Activated B cell treated with CpG ODN at 0.5 μM for 24 hours (primary cell): ENCODE measurements at regions not wholly inside any gene's neighbourhood (a gene's known extent, or its start where the extent isn't known, plus 50 kb on each side); places are given as distances from the start of the nearest gene placed in this dataset.

Experiments
- ATAC-seq: fragments of 200-7000 bp; cut with Tn5 transposase; one replicate; pipeline ENCODE4 v1.10.0; 2021; ENCODE audit warnings: low read depth, mild to moderate bottlenecking, moderate library complexity
- CTCF ChIA-PET: fragments of 350-600 bp; sonication (Branson Sonifier 250); formaldehyde crosslinking; loops from one replicate; lab custom pipeline; 2021; ENCODE audit warnings: antibody characterized with exemption; lab: Charles Lee
- POLR2A ChIA-PET: fragments of 350-600 bp; sonication (Branson Sonifier 250); formaldehyde crosslinking; loops from one replicate; lab custom pipeline; 2021; ENCODE audit warnings: antibody characterized with exemption; lab: Charles Lee
- DNase-seq: peaks from one replicate; pipeline ENCODE4 v3.0.0; 2022
- H3K27ac Mint-ChIP-seq: one replicate; pipeline ENCODE4 v1.8.0; 2020; ENCODE audit warnings: mixed read lengths
- H3K27me3 Mint-ChIP-seq: one replicate; pipeline ENCODE4 v1.8.0; 2021; ENCODE audit warnings: mixed read lengths
- H3K36me3 Mint-ChIP-seq: one replicate; pipeline ENCODE4 v1.8.0; 2021; ENCODE audit warnings: low read depth, mixed read lengths
- H3K4me1 Mint-ChIP-seq: one replicate; pipeline ENCODE4 v1.8.0; 2021; ENCODE audit warnings: mixed read lengths
- H3K4me3 Mint-ChIP-seq: one replicate; pipeline ENCODE4 v1.8.0; 2020; ENCODE audit warnings: mild to moderate bottlenecking, mixed read lengths
- H3K9me3 Mint-ChIP-seq: one replicate; pipeline ENCODE4 v1.8.0; 2020; ENCODE audit warnings: mixed read lengths
- intact Hi-C: fragments of 100-400 bp; cut with micrococcal nuclease; formaldehyde crosslinking; loops from one replicate; pipeline ENCODE4 v1.15.1; 2024
- TF ChIP-seq, protein P1 (sequence below): fragments of 200-600 bp; IDR thresholded peaks from one replicate; pipeline ENCODE4 v1.8.0; 2022; ENCODE audit warnings: antibody characterized with exemption, mild to moderate bottlenecking

DNA sequence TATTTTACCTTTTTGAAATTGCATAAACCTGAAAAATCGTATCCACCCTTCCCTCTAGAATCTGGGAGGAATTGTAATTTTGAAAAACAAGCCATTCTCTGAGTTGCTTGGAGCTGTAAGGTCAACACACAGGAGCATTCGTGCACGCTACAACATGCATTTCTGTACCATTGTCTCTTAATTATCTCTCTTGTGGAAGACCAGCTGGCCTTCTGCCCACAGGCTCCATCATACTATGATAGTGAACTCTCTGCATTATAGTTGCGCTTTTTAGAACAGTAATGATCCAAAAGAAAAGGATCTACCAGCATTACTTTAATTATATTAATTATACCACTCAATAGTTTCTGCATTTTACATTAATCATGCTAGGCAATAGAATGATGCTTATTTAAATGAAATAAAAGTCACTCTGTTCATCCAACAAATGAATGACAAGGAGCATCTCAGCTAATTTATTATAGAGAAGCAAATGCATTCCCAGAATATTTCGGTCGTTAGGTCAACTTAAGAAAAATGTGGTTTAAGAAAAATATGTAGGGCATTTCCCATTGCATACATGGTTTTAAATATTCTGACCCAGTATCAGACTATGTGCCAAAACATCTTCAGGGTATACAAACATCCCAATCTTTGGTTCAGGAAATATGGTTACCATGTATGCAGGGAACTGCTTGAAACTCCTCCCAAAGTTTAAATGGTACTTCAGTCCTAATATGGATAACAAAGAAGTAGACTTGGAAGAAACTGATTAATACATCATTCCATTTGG is 263.5 kb downstream of the TFAP2A start:
- DNase-seq = no peak
- TF ChIP-seq, protein P1, sequence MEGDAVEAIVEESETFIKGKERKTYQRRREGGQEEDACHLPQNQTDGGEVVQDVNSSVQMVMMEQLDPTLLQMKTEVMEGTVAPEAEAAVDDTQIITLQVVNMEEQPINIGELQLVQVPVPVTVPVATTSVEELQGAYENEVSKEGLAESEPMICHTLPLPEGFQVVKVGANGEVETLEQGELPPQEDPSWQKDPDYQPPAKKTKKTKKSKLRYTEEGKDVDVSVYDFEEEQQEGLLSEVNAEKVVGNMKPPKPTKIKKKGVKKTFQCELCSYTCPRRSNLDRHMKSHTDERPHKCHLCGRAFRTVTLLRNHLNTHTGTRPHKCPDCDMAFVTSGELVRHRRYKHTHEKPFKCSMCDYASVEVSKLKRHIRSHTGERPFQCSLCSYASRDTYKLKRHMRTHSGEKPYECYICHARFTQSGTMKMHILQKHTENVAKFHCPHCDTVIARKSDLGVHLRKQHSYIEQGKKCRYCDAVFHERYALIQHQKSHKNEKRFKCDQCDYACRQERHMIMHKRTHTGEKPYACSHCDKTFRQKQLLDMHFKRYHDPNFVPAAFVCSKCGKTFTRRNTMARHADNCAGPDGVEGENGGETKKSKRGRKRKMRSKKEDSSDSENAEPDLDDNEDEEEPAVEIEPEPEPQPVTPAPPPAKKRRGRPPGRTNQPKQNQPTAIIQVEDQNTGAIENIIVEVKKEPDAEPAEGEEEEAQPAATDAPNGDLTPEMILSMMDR = no peak
- Mint-ChIP-seq H3K36me3 (no peaks in the 10 kb centered on the region), H3K27me3 (no peaks in the 10 kb centered on the region), H3K9me3 (peaks cover 3% of the 10 kb centered on the region), H3K4me3 (no peak overlapping the region), H3K4me1 (peaks cover 4% of the 10 kb centered on the region), H3K27ac (no peak overlapping the region)
- no peak for ATAC-seq
- CTCF ChIA-PET = no interaction called here
- POLR2A ChIA-PET = interaction anchor here (1.0 kb wide), 1 partner anchor 8 kb away, joined by 3 read pairs; no protein-coding TSS in a partner anchor
- intact Hi-C loops = no loop called here

DNA sequence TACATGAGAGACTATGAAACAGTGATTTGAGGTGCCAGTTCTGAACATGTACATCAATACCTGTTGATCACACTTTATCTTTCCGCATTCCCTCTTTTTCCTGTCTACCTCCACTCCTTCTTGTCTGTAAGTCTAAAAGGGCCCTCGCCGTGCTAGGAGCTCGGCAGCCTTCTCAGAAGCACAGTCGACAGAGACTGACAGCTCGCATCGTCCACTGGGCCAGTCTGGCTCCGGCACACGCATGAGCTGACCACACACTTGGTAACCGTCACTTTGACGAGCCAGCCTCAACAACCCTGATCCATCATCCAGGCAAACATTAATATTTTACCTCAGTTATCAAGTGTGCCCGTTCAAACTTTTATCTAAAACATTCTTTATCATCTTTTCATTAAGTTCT is 265.3 kb downstream of the TFAP2A start:
- ATAC-seq (no peak), DNase-seq (no peak)
- Mint-ChIP-seq H3K27me3 (no peaks in the 10 kb centered on the region), H3K27ac (no peak overlapping the region), H3K36me3 (no peaks in the 10 kb centered on the region), H3K4me3 (no peak overlapping the region), H3K9me3 (no peaks in the 10 kb centered on the region), H3K4me1 (peaks cover 4% of the 10 kb centered on the region)
- ChIA-PET POLR2A (no interaction called here), CTCF (no interaction called here)
- intact Hi-C loops = no loop called here
- TF ChIP-seq, protein P1 = no peak

DNA sequence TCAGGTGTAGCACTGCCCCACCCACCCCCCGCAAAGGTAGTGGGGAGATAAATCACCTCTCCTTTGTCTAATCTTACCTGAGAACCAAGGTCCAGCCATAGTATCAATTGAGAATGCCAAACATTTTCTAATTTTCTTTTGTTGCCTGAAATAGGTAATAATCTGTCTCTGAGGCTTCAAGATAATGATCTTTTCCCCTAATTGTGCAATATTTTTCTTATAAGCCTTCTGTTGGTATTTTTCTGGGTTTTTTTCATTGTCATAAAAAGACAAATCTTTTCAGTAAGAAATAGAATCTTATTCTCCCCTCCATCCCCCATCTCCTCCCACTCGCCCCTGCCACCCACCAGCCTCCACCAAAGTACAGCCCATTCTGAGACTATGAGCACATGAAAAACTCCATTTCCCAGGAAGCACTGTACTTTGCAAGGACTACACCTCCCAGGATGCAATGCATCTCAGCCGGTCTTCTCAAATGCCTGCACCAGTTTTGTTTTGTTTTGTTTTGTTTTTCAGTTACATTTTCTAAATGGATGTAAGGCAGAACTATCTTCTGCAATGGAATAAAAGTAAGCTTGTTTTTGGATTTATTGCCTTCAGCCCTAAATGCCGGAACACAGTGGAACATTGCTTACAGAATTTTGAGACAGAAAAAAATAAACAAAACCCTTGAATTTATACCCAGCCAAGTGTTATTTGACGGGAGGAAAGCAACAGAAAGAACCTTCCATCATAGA is 268.0 kb downstream of the TFAP2A start:
- ChIA-PET POLR2A (no interaction called here), CTCF (no interaction called here)
- Mint-ChIP-seq H3K27ac (no peak overlapping the region), H3K27me3 (peaks cover under 1% of the 10 kb centered on the region), H3K36me3 (no peaks in the 10 kb centered on the region), H3K4me1 (peaks cover 4% of the 10 kb centered on the region), H3K9me3 (no peaks in the 10 kb centered on the region), H3K4me3 (peak overlapping the region; percentile 13)
- DNase-seq = no peak
- ATAC-seq = no peak
- intact Hi-C loops = no loop called here
- TF ChIP-seq, protein P1 = no peak

DNA sequence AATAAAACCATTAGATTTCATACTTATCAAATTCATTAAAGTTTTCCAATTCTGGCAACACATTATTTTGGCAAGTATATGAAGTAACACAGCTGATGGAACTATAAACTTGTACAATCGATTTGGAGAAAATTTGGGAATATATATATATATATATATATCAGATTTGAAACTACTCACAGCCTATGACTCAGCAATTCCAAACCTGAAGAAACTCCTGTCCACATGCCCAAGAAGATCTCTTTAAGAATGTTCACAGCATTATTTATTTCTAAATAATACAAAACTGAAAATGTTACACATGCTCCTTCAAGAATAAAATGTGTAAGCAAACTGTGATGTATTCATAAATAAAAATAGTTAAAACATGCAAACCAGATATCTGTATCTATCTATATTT is 270.1 kb downstream of the TFAP2A start:
- no peak for DNase-seq

More for the DNA sequence above, 270.1 kb downstream of the TFAP2A start:
- Mint-ChIP-seq H3K4me1 (peaks cover 4% of the 10 kb centered on the region), H3K4me3 (no peak overlapping the region), H3K27me3 (peaks cover 2% of the 10 kb centered on the region), H3K36me3 (no peaks in the 10 kb centered on the region), H3K27ac (no peak overlapping the region), H3K9me3 (no peaks in the 10 kb centered on the region)
- TF ChIP-seq, protein P1 = no peak
- CTCF ChIA-PET = no interaction called here
- intact Hi-C loops = no loop called here
- no peak for ATAC-seq
- POLR2A ChIA-PET = no interaction called here
